ENCODE measurements at regions not wholly inside any gene's neighbourhood (a gene's known extent, or its start where the extent isn't known, plus 50 kb on each side); places are given as distances from the start of the nearest gene placed in this dataset.

- no peak for TF ChIP-seq CTCF (IDR thresholded peaks at IDR 0.05; ENCODE audit: control insufficient read depth, extremely low read depth, insufficient read depth)
- H3K4me3 ChIP-seq (ENCODE audit: low read depth, low read length): no peak overlapping the region
- DNase-seq (ENCODE audit: low read depth): no peak
Measured at GRCh38 chr4:176014583-176015108, 51.0 kb upstream of the WDR17 start.
